Astrocyte of the hippocampus (primary cell): ENCODE measurements at regions not wholly inside any gene's neighbourhood (a gene's known extent, or its start where the extent isn't known, plus 50 kb on each side); places are given as distances from the start of the nearest gene placed in this dataset.
"Not testable (repeated sequence)": the region's sequence is repeated elsewhere in the genome, so short reads cannot be mapped to it uniquely, and the experiment has no call there.

Source experiments
- DNase-seq: peaks from one replicate; pipeline ENCODE4 v3.0.0; 2011; ENCODE audit warnings: low read depth, low spot score

DNA sequence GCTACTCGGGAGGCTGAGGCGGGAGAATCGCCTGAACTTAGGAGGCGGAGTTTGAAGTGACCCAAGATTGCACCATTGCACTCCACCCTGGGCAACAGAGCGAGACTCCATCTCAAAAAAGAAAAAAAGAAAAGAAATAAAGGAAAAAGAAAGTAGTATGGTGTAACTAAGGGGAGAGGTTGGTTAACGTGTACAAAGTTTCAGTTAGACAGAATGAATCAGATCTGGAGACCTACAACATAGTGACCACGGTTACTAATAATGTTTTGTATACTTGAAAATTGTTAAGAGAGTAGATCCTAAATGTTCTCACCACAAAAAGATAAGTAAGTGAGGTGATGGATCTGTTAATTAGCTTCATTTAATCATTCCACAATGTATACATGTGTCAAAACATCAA is 1208.8 kb downstream of the VRK1 start:
- no peak for DNase-seq

DNA sequence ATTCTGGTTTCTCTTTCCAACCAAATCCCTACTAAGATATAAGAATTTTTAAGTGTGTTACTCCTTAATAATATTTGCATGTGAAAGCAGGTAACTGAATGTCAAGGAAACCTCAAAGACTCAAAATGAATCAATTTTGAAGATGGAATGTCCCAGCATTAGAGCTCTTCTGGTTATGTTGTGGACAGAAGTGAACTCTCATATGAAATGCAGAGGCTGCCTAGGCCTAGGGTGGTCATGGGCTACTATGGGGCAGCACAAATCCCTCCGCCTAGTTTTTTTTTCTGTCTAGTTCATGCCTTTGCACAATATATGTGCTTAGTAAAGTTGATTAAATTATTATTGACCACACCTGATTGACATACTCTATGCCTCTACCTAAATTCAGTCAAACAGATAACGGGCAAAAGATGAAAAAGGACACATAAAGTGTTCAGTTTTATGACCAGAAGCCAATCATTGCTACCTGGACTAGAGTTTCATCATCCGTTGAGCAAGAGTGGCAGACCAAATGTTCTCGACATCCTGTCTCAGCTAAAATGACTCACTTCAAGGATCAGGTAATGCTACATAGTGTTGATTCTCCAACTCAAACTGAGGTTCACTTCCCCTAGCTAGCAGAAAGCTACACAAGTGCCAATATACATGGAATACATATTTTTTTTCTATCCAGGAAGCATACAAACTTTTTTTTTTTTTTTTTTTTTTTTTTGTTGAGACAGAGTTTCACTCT is 1211.4 kb downstream of the VRK1 start:
- DNase-seq, result no peak

DNA sequence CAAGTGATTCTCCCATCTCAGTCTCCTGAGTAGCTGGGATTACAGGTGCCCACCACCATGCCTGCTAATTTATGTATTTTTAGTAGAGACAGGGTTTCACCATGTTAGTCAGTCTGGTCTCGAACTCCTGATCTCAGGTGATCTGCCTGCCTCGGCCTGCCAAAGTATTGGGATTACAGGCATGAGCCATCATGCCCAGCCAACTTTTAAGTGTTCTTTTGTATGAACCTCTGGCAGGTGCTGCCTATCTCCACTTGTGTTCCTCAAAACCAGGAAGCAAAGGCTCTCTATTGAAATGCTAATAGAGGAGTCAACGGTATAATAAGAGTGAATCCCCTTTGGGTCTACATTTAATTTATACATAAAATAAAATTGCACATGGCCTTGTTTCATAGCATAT is 1212.0 kb downstream of the VRK1 start:
- DNase-seq, result not testable (repeated sequence)

DNA sequence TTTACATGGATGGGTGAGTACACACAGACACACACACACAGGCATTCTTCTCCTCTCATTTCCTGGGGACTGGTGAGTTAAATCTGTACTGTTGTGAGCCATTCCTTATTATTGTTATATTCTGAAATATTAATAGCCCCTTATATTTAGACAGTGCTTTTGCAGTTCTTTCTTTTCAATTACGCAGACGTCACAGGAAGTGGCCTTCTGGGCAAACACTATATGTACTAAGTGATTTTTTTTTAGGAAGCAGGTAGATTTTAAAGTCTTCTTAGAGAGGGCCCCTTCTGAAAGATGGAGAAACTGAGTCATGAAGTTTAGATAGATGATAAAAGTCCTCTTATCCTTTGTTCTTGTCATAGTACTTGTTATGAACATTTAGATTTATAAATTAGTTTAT is 1213.6 kb downstream of the VRK1 start:
- no peak for DNase-seq

DNA sequence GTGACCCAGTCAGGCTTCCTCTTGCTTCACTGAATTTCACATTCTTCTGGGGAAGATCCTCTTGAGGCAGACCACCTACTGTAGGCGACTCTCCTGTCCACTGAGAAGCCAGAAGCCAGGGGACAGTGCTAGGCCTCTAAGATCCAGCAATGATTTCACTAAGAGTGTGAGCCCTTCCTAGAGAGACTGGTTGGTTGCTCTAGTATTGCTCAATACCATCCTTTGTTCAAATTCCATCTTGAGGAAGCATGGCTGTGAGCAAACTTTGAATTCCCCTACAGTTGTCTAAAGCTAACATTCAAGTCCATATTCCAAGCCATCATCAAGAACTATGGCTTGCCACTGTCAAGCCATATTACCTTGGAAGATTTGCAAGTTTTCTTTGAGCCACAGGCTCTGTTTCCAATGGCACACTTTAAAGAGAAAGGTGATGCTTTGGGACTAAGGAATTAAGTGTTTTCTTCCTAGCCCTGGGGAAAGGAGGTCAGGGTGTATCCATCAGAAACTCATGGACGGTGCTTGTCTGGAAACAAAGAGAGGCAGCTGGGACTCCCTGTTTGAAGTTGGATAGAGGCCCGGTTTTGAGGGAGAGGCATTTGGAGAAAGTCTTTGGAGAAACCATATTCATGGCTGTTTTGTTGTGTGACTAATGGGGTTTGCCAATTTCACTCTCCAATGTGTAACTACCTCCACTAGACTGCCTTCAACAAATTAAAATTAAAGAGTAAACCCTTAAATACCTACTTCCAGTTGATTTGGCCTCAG is 1217.9 kb downstream of the VRK1 start:
- DNase-seq, result no peak

DNA sequence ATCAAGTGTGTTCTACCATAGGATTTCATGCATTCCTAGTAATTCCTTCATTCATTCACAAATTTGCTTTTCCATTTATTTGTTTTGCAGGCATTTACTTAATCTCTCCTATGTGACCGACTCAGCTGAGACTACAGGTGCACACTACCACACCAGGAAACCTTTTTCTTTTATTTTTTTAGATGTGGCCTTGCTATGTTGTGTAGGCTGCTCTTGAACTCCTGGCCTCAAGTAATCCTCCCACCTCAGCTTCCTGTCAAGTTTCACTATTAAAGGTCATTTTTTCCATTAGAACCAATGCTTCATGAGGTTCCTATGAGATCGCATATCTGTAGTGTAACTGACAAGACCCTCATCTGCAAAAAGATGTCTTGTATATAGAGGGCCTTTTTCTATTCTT is 1218.7 kb downstream of the VRK1 start:
- no peak for DNase-seq

DNA sequence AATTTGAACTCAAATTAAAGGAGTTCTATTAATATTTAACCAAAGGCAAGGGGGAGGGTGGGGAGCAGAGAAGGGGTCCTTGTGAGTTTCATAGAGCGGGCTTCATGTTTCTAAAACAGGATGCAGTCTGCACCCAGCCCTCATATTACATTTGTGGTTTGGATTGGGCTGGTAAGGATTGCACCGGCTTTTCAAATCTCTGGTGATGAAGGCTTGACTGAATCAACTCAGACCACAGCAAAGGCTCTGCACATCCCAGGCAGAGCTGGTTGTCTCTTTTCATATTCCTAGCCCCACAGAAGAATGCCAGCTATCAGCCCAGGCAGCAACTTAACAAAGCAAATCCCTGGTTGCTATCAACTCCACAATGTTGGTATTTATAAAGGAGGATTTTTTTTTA is 1221.4 kb downstream of the VRK1 start:
- no peak for DNase-seq

DNA sequence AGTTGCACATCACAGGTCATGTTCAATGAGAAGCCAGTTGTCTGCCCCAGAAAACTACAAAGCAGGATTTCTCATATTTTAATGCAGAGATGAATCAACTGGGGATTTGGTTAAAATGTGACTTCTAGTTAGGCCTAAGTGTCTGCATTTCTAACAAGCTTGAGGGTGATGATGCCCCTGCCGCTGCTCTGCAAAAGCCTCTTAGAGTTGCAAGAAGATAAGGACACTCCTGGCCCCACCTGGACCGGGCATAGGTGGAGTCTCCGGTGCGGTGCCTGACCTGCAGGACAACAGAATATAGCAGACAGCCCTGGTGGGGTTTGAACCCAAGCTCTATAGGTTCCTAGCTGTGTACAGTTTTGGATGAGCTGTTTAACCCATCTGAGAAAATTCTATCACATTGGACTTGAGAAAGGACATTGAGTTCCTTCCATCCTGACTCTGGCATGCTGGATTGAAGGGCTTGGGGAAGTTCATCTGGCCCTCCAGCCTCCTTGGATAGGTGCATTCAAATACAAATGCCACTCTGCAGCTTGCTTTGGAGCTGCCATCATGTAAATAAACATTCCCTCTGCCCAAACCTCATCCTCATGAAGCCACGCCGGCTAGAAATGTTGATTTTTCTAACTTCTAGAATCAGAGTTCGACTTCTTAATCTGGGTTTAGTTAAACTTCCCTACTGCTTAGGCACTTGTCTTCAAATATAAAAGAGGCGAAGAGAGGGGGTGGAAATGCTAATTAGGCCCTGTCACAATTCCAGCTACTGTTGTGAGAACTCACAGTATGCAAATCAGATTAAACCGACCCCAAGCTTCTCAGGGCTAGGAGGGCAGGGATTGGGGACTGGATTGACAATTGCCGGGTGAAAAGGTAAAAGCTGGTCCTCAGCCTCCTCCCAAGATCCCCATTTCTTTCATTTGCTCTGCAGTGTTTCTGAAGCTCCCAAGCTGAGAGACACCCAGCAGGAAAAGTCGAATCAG is 1225.6 kb downstream of the VRK1 start:
- no peak for DNase-seq

DNA sequence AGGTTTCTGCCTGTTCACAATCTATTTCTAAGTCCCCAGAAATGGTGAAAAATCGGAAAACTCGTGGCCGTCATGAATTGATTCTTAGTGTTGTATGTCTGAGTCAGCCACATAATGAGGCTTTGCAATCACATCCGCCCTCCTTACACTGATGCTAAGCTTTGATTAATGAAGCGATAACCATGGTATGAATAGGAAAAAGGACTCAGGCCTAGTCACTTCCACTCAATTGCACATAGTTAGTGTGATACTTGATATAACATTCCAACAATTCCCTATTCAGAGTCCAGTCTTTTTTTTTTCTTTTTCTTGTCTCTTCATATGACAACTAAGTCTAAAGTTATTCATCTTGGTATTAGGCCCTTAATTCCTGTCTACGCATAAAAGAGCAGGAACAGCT is 1231.0 kb downstream of the VRK1 start:
- peak; percentile 73 for DNase-seq

DNA sequence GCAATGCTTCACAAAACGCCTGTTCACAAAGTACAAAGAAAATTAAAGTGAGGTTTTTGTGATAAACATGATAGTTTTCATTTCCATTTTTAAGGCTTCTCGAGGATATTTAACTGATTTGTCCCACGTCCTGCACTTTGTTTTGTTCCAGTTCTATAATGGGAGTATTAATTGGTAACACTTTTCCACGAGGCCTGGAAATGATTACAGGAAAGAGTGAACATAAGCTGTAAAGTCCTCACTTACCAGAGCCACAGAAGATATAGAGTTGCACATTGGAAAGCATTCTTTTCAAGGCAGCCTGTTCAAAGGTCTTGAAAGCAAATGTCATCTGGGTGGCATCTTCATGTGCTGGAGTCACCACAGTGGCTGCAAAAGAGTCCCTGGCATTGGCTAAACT is 1236.6 kb downstream of the BCL11B start:
- no peak for DNase-seq

DNA sequence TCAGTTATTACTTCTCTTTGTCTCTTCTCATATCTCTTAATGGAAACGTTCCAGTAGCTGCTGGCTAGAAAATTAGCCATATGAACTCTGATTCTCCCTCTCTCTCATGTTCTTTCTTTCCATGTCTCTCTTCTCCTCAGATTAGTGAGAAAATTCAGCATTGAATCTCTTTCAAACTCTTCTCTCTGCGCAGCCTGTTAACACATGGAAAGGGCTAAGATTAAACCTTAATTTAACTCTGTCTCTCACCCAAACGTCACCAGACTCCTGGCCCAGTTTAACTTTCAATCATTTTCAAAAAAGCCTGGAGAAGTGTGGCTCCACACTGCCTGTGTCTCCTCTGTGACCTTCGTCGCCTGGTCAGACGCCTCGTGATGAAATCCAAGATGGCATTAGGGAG is 1234.2 kb downstream of the BCL11B start:
- no peak for DNase-seq

DNA sequence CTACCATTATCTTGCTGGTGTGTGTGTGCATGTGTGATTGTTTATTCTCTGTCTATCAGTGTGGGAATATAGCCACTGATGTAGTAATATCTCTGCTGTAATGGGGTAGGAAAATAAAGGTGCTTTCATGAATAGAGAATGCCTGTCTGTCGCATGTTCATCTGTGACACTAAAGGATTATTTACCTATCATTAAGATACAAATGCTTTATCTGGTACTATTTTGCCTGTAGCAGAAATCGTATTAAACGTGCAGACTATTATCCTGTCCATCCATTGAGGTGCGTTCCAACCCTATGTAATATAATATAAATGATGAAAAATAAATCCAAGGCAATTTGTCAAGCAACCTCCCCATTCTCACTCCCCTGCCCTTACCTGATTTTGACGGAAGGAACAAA is 1215.1 kb downstream of the BCL11B start:
- DNase-seq, result no peak

DNA sequence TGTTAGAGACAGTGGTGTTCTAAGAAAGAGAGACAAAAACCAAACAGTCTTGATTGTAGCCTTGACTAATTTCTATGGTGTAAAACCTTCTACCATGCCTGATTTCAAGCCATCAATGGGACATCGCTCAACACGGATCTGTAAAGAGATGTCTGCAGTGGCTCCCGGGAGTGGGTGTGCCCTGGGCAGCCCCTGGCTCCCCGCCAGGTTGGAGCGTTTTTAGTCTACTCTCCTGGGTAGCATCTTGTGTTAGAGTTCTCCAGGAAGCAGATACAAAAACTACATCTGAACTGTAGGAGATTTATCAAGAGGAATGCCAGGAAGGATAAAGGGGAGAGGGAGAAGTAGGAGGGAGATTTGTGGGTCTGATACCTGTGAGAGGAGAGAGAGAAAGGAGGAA is 1212.9 kb downstream of the BCL11B start:
- no peak for DNase-seq

DNA sequence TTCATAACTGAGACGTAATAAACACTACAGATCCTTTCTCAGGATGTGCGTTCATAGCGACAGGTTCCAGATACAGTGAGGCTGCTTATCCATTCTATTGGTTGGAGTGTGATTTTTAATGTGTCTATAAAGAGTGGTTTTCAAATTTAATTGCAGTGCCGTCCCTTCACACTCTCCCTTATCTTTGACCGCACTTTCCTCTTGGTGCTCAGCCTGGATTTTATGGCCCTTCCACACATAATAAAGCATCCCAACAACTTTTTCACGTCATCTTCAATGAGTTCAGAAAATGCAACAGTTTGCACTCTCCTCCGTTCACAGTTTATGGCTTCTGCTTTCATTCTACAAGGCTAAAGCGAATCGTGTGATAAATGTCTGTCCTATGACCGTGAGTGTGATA is 1209.9 kb downstream of the BCL11B start:
- no peak for DNase-seq

DNA sequence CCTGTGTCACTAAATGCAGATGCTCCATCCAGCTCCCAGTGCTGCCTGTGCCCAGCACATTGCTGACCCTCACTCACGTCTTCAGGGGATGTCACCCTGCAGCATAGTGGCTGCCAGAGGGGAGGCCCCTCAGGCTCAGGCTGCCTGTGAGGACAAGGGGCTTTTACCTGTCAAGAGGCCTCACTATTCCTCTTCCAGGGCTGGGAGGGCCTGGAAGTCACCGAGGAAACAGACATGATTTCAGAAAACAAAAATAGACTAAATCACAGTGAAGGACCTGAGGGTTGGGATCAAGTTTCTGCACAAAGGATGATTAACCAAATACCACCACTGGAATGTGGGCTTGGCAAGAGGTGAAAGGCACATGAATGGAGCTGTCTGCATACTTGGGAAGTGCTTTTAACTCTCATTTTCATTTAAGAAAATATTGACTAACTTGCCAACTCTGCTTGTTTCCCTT is 1202.3 kb downstream of the BCL11B start:
- peak; percentile 93 for DNase-seq

DNA sequence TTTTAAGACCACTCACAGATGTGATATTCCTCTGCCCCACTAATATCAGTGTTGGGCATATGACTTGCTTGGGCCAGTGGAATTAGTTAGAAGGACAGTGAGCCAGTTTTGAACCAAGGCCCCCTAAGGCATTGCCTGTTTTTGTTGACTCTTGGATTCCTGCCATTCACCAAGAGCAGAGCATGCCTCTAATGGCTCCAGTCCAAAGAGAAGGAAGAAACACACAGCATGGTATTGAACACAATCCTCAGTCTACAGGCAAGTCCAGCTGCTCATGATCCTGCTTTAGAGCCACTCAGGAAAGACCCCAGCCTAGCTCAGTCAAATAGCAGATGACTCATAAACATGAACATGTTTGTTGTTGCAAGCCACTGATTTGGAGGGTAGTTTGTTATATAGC is 1201.5 kb downstream of the BCL11B start:
- DNase-seq, result peak; percentile 53

DNA sequence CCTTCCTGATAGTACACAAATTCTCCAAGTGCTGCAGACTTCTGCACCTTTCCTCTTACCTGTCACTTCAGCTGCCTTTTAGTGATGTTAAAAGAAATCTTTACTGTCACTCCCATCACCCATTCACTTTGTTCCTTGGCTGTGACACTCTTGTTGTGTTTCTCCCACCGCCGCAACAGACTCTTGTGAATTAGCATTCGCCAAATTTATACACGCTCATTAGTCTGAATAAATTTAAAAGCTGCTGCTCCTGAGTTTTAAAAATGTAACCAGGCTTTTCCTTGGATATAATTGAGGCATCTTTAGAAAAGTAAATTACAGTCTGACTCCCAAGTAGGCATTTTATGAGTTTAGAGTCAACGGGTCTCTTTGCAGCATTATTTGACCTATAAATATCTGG is 1197.9 kb downstream of the BCL11B start:
- no peak for DNase-seq

DNA sequence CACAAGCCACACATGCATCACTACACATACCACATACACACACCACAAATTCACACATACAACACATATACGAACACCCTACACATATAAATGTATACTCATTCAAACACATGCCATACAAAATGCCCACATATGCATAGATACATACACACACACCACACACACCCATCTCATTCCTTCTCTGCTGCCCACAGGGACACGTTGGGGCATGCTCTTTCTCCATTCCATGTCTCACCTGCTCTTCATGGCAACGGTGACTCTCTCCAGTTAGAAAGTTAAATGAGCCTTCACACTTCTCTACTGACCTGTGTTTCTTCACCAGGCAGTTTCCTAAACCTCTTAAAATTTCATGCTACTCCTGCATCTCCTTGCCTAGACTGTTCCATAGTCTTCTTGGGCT is 1194.8 kb downstream of the BCL11B start:
- no peak for DNase-seq

DNA sequence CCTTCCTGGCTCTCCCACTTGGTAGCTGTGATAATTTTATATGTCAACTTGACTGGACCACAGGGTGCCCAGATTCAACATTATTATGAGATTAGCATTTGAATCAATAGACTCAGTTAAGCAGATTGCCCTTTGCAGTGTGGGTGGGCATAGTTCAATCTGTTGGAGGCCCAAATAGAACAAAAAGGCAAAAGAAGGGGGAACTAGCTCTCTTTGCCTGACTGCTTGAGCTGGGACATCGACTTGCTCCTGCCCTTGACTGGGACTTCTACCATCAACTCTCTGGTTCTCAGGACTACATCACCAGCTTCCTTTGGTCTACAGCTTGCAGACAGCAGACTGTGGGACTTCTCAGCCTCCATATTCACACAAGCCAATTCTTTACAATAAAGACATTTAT is 1189.2 kb downstream of the BCL11B start:
- DNase-seq, result no peak

DNA sequence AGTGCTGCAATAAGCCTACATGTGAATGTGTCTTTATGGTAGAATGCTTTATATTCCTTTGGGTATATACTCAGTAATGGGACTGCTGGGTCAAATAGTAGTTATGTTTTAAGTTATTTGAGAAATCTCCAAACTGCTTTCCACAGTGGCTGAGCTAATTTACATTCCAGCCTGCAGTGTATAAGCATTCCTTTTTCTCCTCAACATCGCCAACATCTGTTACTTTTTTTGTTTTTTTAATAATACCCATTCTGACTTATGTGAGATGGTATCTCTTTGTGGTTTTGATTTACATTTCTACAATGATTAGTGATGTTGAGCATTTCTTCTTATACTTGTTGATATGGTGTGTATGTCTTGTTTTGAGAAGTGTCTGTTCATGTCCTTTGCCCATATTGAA is 1186.2 kb downstream of the BCL11B start:
- no peak for DNase-seq

DNA sequence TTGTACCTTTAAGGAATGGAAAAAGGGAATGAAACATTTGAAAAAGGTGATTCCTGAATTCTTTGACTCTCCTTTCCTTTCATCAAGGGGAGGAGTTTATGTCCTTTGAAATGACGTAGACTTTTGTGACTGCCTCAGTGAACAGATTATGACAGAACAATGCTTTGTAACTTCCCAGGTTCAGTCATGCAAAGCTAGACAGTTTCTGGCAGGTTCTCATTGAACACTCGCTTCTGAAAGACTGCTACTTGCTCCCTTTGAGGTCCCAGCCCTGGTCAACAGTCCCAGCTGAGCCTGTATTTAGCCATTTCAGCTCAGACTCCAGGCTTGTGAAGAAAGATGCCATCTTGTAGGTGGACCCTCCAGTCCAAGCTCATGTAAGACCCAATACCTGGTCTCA is 1178.9 kb downstream of the BCL11B start:
- peak; percentile 13 for DNase-seq

DNA sequence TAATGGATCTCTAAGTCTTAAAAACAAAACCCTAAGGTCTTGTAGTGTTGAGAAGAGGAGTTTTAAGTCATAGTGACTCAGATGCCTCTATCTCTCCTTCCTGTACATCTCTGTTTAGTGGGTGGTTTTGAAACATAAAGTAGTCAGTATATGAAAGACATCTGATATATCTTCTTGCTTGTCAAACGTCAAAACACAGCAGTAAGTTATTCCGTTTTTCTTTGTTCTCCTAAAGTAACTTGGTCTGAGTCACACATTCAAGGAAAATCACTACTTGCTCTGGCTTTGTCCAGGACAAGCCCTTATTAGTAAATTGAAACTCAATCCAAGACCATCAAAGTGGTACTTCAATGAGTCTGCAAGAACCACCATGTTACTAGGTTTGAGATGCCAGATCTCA is 1172.5 kb downstream of the BCL11B start:
- DNase-seq, result no peak
